GM13976 (cell line): ENCODE measurements at regions not wholly inside any gene's neighbourhood (a gene's known extent, or its start where the extent isn't known, plus 50 kb on each side); places are given as distances from the start of the nearest gene placed in this dataset.
"Not testable (repeated sequence)": the region's sequence is repeated elsewhere in the genome, so short reads cannot be mapped to it uniquely, and the experiment has no call there.

Source experiments
- DNase-seq: peaks from one replicate; pipeline ENCODE4 v3.0.0; 2012; ENCODE audit warnings: low spot score
- CTCF ChIP-seq: IDR thresholded peaks from 2 replicates; pipeline ENCODE4 v1.5.1; 2012; ENCODE audit warnings: borderline replicate concordance, mild to moderate bottlenecking; ENCODE audit not compliant: insufficient read depth; ENCODE audit errors: extremely low read depth, missing control alignments, control extremely low read depth
- in situ Hi-C: fragments of 300-500 bp; cut with MboI; formaldehyde crosslinking; loops from one replicate; pipeline ENCODE4 v1.12.0; 2022; ENCODE audit warnings: low sequenced_read_pairs, mixed read lengths, inconsistent platforms; ENCODE audit not compliant: unreplicated experiment

- DNase-seq = no peak
- no peak for TF ChIP-seq CTCF
- in situ Hi-C loops = no loop called here
Measured at GRCh38 chr2:160574468-160575140, 81.0 kb upstream of the RBMS1 start.

GRCh38 chr2:160575368-160575767 is 81.8 kb upstream of the RBMS1 start:
- DNase-seq = no peak
- in situ Hi-C loops = no loop called here
- no peak for TF ChIP-seq CTCF

GRCh38 chr2:160576054-160576499 is 82.5 kb upstream of the RBMS1 start:
- DNase-seq = no peak
- in situ Hi-C loops = no loop called here

GRCh38 chr2:160577081-160577480 is 83.5 kb upstream of the RBMS1 start:
- DNase-seq, in situ Hi-C loops: not testable (repeated sequence)

More at GRCh38 chr2:160576054-160576499, 82.5 kb upstream of the RBMS1 start:
- TF ChIP-seq CTCF = no peak

- no peak for TF ChIP-seq CTCF
- in situ Hi-C loops = no loop called here
- no peak for DNase-seq
Measured at GRCh38 chr2:160581035-160581434, 87.4 kb upstream of the RBMS1 start.

- TF ChIP-seq CTCF = no peak
- in situ Hi-C loops = no loop called here
- no peak for DNase-seq
Measured at GRCh38 chr2:160581448-160581847, 87.8 kb upstream of the RBMS1 start.

- no peak for TF ChIP-seq CTCF
- in situ Hi-C loops = no loop called here
- DNase-seq = no peak
Measured at GRCh38 chr2:160582081-160582480, 88.5 kb upstream of the RBMS1 start.
